Large intestine (tissue), 3 donors: ENCODE measurements at regions not wholly inside any gene's neighbourhood (a gene's known extent, or its start where the extent isn't known, plus 50 kb on each side); places are given as distances from the start of the nearest gene placed in this dataset.

Experiments
- DNase-seq, 2 donors: peaks; one replicate each; pipeline versions ENCODE4 v3.0.0 to v3.0.0-alpha.2; 2013
- H3K27ac ChIP-seq: one replicate; pipeline ENCODE4 v1.5.1; 2013; ENCODE audit warnings: low read length
- H3K27me3 ChIP-seq: 2 replicates; pipeline ENCODE4 v1.6.1; 2013; ENCODE audit warnings: low read length; ENCODE audit not compliant: control insufficient read depth, insufficient read depth
- H3K36me3 ChIP-seq: 2 replicates; pipeline ENCODE4 v1.6.1; 2013; ENCODE audit warnings: low read length; ENCODE audit not compliant: control insufficient read depth, insufficient read depth
- H3K4me1 ChIP-seq: one replicate; pipeline ENCODE4 v1.6.1; 2013; ENCODE audit warnings: low read length; ENCODE audit not compliant: control insufficient read depth, insufficient read depth
- H3K4me3 ChIP-seq: one replicate; pipeline ENCODE4 v1.5.1; 2013; ENCODE audit warnings: low read length
- H3K9me3 ChIP-seq: one replicate; pipeline ENCODE4 v1.6.1; 2013; ENCODE audit warnings: mild to moderate bottlenecking, low read depth, low read length, moderate library complexity; ENCODE audit not compliant: control insufficient read depth
- WGBS: methylation state at CpG from one replicate; pipeline ENCODE4 v1.1.5; 2013; ENCODE audit warnings: low lambda C conversion rate; ENCODE audit not compliant: insufficient coverage; 5-methylcytosine and 5-hydroxymethylcytosine counted together

GRCh38 chr20:11755071-11755841 is 162.4 kb upstream of the BTBD3 start:
- Histone ChIP-seq H3K4me1 (no peaks in the 10 kb centered on the region), H3K27ac (no peak overlapping the region), H3K4me3 (no peak overlapping the region), H3K9me3 (no peaks in the 10 kb centered on the region), H3K27me3 (no peaks in the 10 kb centered on the region), H3K36me3 (no peaks in the 10 kb centered on the region)
- 58% methylated on average over 2 of the region's 6 CpGs for WGBS
- no peak for DNase-seq

- H3K27me3 ChIP-seq, result no peaks in the 10 kb centered on the region
- no peaks in the 10 kb centered on the region for H3K36me3 ChIP-seq
- H3K4me1 ChIP-seq, result no peaks in the 10 kb centered on the region
- H3K4me3 ChIP-seq, result no peak overlapping the region
- no CpG with 5 or more reads among the region's 4 CpGs for WGBS
- no peak for DNase-seq
- H3K27ac ChIP-seq, result no peak overlapping the region
- no peaks in the 10 kb centered on the region for H3K9me3 ChIP-seq
These were observed 156.2 kb upstream of the BTBD3 start for GRCh38 chr20:11761497-11761896.

GRCh38 chr20:11766961-11767360 is 150.7 kb upstream of the BTBD3 start:
- Histone ChIP-seq H3K4me3 (no peak overlapping the region), H3K36me3 (no peaks in the 10 kb centered on the region), H3K9me3 (no peaks in the 10 kb centered on the region), H3K27me3 (no peaks in the 10 kb centered on the region), H3K27ac (no peak overlapping the region), H3K4me1 (no peaks in the 10 kb centered on the region)
- 20% methylated on average over 2 of the region's 6 CpGs for WGBS
- DNase-seq, result no peak

- DNase-seq, result no peak
- Histone ChIP-seq H3K36me3 (no peaks in the 10 kb centered on the region), H3K9me3 (no peaks in the 10 kb centered on the region), H3K27ac (no peak overlapping the region), H3K27me3 (no peaks in the 10 kb centered on the region), H3K4me3 (no peak overlapping the region), H3K4me1 (no peaks in the 10 kb centered on the region)
- WGBS, result 88% methylated on average over 1 of the region's 3 CpGs
These were observed 147.9 kb upstream of the BTBD3 start for GRCh38 chr20:11769825-11770224.

GRCh38 chr20:11772226-11772730 is 145.4 kb upstream of the BTBD3 start:
- Histone ChIP-seq H3K4me1 (no peaks in the 10 kb centered on the region), H3K27me3 (no peaks in the 10 kb centered on the region), H3K4me3 (no peak overlapping the region), H3K36me3 (no peaks in the 10 kb centered on the region), H3K9me3 (no peaks in the 10 kb centered on the region), H3K27ac (no peak overlapping the region)
- no peak for DNase-seq
- 86% methylated on average over 1 of the region's 2 CpGs for WGBS

- Histone ChIP-seq H3K27ac (no peak overlapping the region), H3K36me3 (no peaks in the 10 kb centered on the region), H3K4me3 (no peak overlapping the region), H3K9me3 (no peaks in the 10 kb centered on the region), H3K27me3 (no peaks in the 10 kb centered on the region), H3K4me1 (no peaks in the 10 kb centered on the region)
- no CpG with 5 or more reads among the region's 2 CpGs for WGBS
- no peak for DNase-seq
These were observed 141.0 kb upstream of the BTBD3 start for GRCh38 chr20:11776687-11777086.

GRCh38 chr20:11777387-11778205 is 140.1 kb upstream of the BTBD3 start:
- no peaks in the 10 kb centered on the region for H3K9me3 ChIP-seq
- H3K4me1 ChIP-seq, result no peaks in the 10 kb centered on the region
- no peak overlapping the region for H3K4me3 ChIP-seq
- no peaks in the 10 kb centered on the region for H3K27me3 ChIP-seq
- WGBS, result 69% methylated on average over 2 of the region's 14 CpGs
- no peaks in the 10 kb centered on the region for H3K36me3 ChIP-seq
- H3K27ac ChIP-seq, result no peak overlapping the region
- DNase-seq, result no peak

- no peaks in the 10 kb centered on the region for H3K27me3 ChIP-seq
- no peak overlapping the region for H3K27ac ChIP-seq
- H3K4me3 ChIP-seq, result no peak overlapping the region
- DNase-seq, result no peak
- no peaks in the 10 kb centered on the region for H3K36me3 ChIP-seq
- no peaks in the 10 kb centered on the region for H3K4me1 ChIP-seq
- H3K9me3 ChIP-seq, result no peaks in the 10 kb centered on the region
- 33% methylated on average over 4 of the region's 5 CpGs for WGBS
These were observed 139.5 kb upstream of the BTBD3 start for GRCh38 chr20:11778206-11778570.

GRCh38 chr20:11780765-11781369 is 136.8 kb upstream of the BTBD3 start:
- H3K9me3 ChIP-seq, result no peaks in the 10 kb centered on the region
- DNase-seq, result no peak
- H3K4me3 ChIP-seq, result no peak overlapping the region
- no peaks in the 10 kb centered on the region for H3K36me3 ChIP-seq
- no peaks in the 10 kb centered on the region for H3K4me1 ChIP-seq
- H3K27me3 ChIP-seq, result no peaks in the 10 kb centered on the region
- WGBS, result no CpG with 5 or more reads among the region's 2 CpGs
- H3K27ac ChIP-seq, result no peak overlapping the region

GRCh38 chr20:11783102-11783850 is 134.4 kb upstream of the BTBD3 start:
- WGBS, result 79% methylated on average over 2 of the region's 6 CpGs
- H3K4me3 ChIP-seq, result no peak overlapping the region
- no peaks in the 10 kb centered on the region for H3K36me3 ChIP-seq
- H3K27me3 ChIP-seq, result no peaks in the 10 kb centered on the region
- H3K4me1 ChIP-seq, result no peaks in the 10 kb centered on the region
- H3K27ac ChIP-seq, result no peak overlapping the region
- no peak for DNase-seq
- no peaks in the 10 kb centered on the region for H3K9me3 ChIP-seq
